Stomach (tissue), 4 donors: ENCODE measurements at regions not wholly inside any gene's neighbourhood (a gene's known extent, or its start where the extent isn't known, plus 50 kb on each side); places are given as distances from the start of the nearest gene placed in this dataset.

Source experiments
- EP300 ChIP-seq: sonication (generic); formaldehyde crosslinking; IDR thresholded peaks from one replicate; pipeline ENCODE4 v1.6.1; 2017; ENCODE audit warnings: antibody characterized with exemption
- POLR2A ChIP-seq, 4 donors: fragments of 450-650 bp; IDR thresholded peaks; one replicate each; pipeline ENCODE4 v1.6.1; 2016; ENCODE audit warnings: antibody characterized with exemption in 4 of 4, control low read depth in 2 of 4, mild to moderate bottlenecking in 1 of 4, moderate library complexity in 1 of 4
- TF ChIP-seq, protein P1 (sequence below), 7 experiments: fragments of 450-650 bp in 4 of 7; fragments of 200-600 bp in 3 of 7; sonication (generic) in 3 of 7; IDR thresholded peaks; one replicate each; pipeline ENCODE4 v1.5.1; 2016 to 2019; ENCODE audit warnings: antibody characterized with exemption in 7 of 7, control low read depth in 2 of 7, mild to moderate bottlenecking in 1 of 7

DNA sequence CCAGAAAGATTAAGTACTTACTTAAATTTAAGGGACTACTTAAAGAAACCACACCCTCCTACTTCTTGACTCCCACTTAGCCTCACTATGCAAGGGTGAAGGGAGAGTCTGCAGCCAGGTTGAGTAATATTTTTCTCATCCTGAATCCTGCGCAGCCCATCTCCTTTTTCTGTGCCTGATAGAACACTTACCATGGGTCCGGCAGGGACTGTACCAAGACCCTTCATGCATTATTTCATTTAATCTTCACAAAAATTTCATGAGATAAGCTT is 562.6 kb upstream of the CFAP20DC start:
- no peak for TF ChIP-seq POLR2A (IDR thresholded peaks at IDR 0.05)
- TF ChIP-seq, protein P1, sequence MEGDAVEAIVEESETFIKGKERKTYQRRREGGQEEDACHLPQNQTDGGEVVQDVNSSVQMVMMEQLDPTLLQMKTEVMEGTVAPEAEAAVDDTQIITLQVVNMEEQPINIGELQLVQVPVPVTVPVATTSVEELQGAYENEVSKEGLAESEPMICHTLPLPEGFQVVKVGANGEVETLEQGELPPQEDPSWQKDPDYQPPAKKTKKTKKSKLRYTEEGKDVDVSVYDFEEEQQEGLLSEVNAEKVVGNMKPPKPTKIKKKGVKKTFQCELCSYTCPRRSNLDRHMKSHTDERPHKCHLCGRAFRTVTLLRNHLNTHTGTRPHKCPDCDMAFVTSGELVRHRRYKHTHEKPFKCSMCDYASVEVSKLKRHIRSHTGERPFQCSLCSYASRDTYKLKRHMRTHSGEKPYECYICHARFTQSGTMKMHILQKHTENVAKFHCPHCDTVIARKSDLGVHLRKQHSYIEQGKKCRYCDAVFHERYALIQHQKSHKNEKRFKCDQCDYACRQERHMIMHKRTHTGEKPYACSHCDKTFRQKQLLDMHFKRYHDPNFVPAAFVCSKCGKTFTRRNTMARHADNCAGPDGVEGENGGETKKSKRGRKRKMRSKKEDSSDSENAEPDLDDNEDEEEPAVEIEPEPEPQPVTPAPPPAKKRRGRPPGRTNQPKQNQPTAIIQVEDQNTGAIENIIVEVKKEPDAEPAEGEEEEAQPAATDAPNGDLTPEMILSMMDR (IDR thresholded peaks at IDR 0.05), result no peak
- TF ChIP-seq EP300, result no peak
